Stimulated activated CD4-positive, alpha-beta T cell treated with anti-CD3 and anti-CD28 coated beads, Interleukin-4, amount 100 ng/mL, for 48 hours (primary cell): ENCODE measurements at regions not wholly inside any gene's neighbourhood (a gene's known extent, or its start where the extent isn't known, plus 50 kb on each side); places are given as distances from the start of the nearest gene placed in this dataset.
"Not testable (repeated sequence)": the region's sequence is repeated elsewhere in the genome, so short reads cannot be mapped to it uniquely, and the experiment has no call there.

Source experiments
- DNase-seq, 2 donors: peaks; one replicate each; pipeline ENCODE4 v3.0.0-alpha.2; 2020; ENCODE audit warnings: low read depth in 2 of 2

- DNase-seq = no peak
Observed at GRCh38 chr13:90591260-90591926, 756.1 kb upstream of the MIR17HG start.

- no peak for DNase-seq
Observed at GRCh38 chr13:90591927-90592268, 755.6 kb upstream of the MIR17HG start.

- no peak for DNase-seq
Observed at GRCh38 chr13:90592943-90593342, 754.5 kb upstream of the MIR17HG start.

GRCh38 chr13:90594681-90595080 lies 752.8 kb upstream of the MIR17HG start:
- no peak for DNase-seq

- DNase-seq = no peak
Observed at GRCh38 chr13:90605664-90606063, 741.8 kb upstream of the MIR17HG start.

- not testable (repeated sequence) for DNase-seq
Observed at GRCh38 chr13:90606921-90607320, 740.6 kb upstream of the MIR17HG start.

- no peak for DNase-seq
Observed at GRCh38 chr13:90612391-90612790, 735.1 kb upstream of the MIR17HG start.

- DNase-seq = no peak
Observed at GRCh38 chr13:90613076-90613795, 734.3 kb upstream of the MIR17HG start.

- DNase-seq = no peak
Observed at GRCh38 chr13:90615236-90615635, 732.3 kb upstream of the MIR17HG start.

GRCh38 chr13:90615767-90616166 lies 731.7 kb upstream of the MIR17HG start:
- DNase-seq = no peak

GRCh38 chr13:90618133-90618532 lies 729.4 kb upstream of the MIR17HG start:
- no peak for DNase-seq

- no peak for DNase-seq
Observed at GRCh38 chr13:90622541-90622940, 724.9 kb upstream of the MIR17HG start.

GRCh38 chr13:90623318-90624011 lies 724.0 kb upstream of the MIR17HG start:
- DNase-seq = no peak

- DNase-seq = no peak
Observed at GRCh38 chr13:90627813-90628212, 719.7 kb upstream of the MIR17HG start.

GRCh38 chr13:90628471-90628870 lies 719.0 kb upstream of the MIR17HG start:
- no peak for DNase-seq

GRCh38 chr13:90630716-90631115 lies 716.8 kb upstream of the MIR17HG start:
- DNase-seq = no peak

- DNase-seq = no peak
Observed at GRCh38 chr13:90632184-90632583, 715.3 kb upstream of the MIR17HG start.

- no peak for DNase-seq
Observed at GRCh38 chr13:90633849-90634248, 713.6 kb upstream of the MIR17HG start.

- no peak for DNase-seq
Observed at GRCh38 chr13:90640976-90641375, 706.5 kb upstream of the MIR17HG start.

GRCh38 chr13:90641884-90642283 lies 705.6 kb upstream of the MIR17HG start:
- DNase-seq = no peak

GRCh38 chr13:90645582-90645981 lies 701.9 kb upstream of the MIR17HG start:
- no peak for DNase-seq

GRCh38 chr13:90648497-90648896 lies 699.0 kb upstream of the MIR17HG start:
- no peak for DNase-seq

- no peak for DNase-seq
Observed at GRCh38 chr13:90652036-90652435, 695.5 kb upstream of the MIR17HG start.
